Prostate gland (tissue), 2 donors: ENCODE measurements at regions not wholly inside any gene's neighbourhood (a gene's known extent, or its start where the extent isn't known, plus 50 kb on each side); places are given as distances from the start of the nearest gene placed in this dataset.
"Not testable (repeated sequence)": the region's sequence is repeated elsewhere in the genome, so short reads cannot be mapped to it uniquely, and the experiment has no call there.

Source experiments
- DNase-seq: peaks from one replicate; pipeline ENCODE4 v3.0.0-alpha.2; 2019; ENCODE audit warnings: low spot score
- H3K27ac ChIP-seq, 2 donors: fragments of 200-600 bp; sonication (generic); 2 replicates each; pipeline ENCODE4 v1.5.1; 2017 to 2019
- H3K27me3 ChIP-seq: fragments of 200-600 bp; sonication (generic); replicated peaks from 2 replicates; pipeline ENCODE4 v1.5.1; 2019; ENCODE audit not compliant: insufficient read depth
- H3K36me3 ChIP-seq, 2 donors: fragments of 200-600 bp; sonication (generic); 1 replicate in 1 of 2; 2 replicates in 1 of 2; pipeline versions ENCODE4 v1.5.1 to v1.8.1; 2017 to 2019
- H3K4me1 ChIP-seq: fragments of 200-600 bp; sonication (generic); replicated peaks from 2 replicates; pipeline ENCODE4 v1.5.1; 2019
- H3K4me3 ChIP-seq, 2 donors: fragments of 200-600 bp; sonication (generic); 2 replicates each; pipeline ENCODE4 v1.5.1; 2017 to 2019
- H3K9me3 ChIP-seq: fragments of 200-600 bp; sonication (generic); 2 replicates; pipeline ENCODE4 v1.5.1; 2017
- POLR2A ChIP-seq: fragments of 450-650 bp; IDR thresholded peaks from one replicate; pipeline ENCODE4 v1.6.1; 2016; ENCODE audit warnings: antibody characterized with exemption, mild to moderate bottlenecking
- POLR2AphosphoS5 ChIP-seq: sonication (generic); formaldehyde crosslinking; IDR thresholded peaks from one replicate; pipeline ENCODE4 v1.6.1; 2017; ENCODE audit warnings: antibody characterized with exemption
- WGBS: methylation state at CpG from one replicate; pipeline ENCODE4 v1.1.5; 2018; 5-methylcytosine and 5-hydroxymethylcytosine counted together
- intact Hi-C: fragments of 100-400 bp; cut with DNase I; formaldehyde crosslinking; loops from one replicate; pipeline ENCODE4 v1.14.2; 2022
- TF ChIP-seq, protein P1 (sequence below), 4 experiments: fragments of 200-600 bp in 2 of 4; fragments of 450-650 bp in 2 of 4; sonication (generic) in 2 of 4; IDR thresholded peaks; 1 replicate in 3 of 4; 2 replicates in 1 of 4; pipeline ENCODE4 v1.5.1; 2016 to 2019; ENCODE audit warnings: antibody characterized with exemption in 4 of 4, mild to moderate bottlenecking in 2 of 4, moderate library complexity in 2 of 4

- Histone ChIP-seq H3K27me3 (no peaks in the 10 kb centered on the region), H3K27ac (no peak overlapping the region), H3K9me3 (no peaks in the 10 kb centered on the region), H3K36me3 (no peaks in the 10 kb centered on the region), H3K4me3 (no peak overlapping the region), H3K4me1 (no peaks in the 10 kb centered on the region)
- WGBS = 73% methylated on average over 3 of the region's 3 CpGs
- intact Hi-C loops = no loop called here
- TF ChIP-seq POLR2A (no peak), POLR2AphosphoS5 (no peak)
- TF ChIP-seq, protein P1, sequence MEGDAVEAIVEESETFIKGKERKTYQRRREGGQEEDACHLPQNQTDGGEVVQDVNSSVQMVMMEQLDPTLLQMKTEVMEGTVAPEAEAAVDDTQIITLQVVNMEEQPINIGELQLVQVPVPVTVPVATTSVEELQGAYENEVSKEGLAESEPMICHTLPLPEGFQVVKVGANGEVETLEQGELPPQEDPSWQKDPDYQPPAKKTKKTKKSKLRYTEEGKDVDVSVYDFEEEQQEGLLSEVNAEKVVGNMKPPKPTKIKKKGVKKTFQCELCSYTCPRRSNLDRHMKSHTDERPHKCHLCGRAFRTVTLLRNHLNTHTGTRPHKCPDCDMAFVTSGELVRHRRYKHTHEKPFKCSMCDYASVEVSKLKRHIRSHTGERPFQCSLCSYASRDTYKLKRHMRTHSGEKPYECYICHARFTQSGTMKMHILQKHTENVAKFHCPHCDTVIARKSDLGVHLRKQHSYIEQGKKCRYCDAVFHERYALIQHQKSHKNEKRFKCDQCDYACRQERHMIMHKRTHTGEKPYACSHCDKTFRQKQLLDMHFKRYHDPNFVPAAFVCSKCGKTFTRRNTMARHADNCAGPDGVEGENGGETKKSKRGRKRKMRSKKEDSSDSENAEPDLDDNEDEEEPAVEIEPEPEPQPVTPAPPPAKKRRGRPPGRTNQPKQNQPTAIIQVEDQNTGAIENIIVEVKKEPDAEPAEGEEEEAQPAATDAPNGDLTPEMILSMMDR (IDR thresholded peaks at IDR 0.05) = no peak
- no peak for DNase-seq
Measured at GRCh38 chr19:13689085-13689484, 75.2 kb upstream of the MRI1 start.

DNA sequence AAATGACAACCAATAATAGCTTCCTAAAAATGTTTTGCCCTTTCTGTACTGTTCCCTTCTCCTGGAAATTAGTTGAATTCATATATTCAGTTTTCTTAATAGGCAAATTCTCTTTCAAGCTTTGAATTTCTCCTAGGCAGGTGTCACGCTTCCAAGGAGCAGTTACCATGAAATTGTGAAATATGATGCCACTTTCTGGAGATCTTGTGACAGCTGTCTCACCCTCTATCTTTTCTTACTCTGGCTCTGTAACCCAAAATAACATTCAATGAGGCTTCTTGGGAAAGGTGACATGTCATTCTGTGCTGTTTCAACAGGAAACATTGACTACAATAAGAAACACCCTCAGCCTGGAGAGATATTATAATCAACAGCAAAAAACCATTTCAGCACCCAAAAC lies 80.3 kb upstream of the MRI1 start:
- WGBS = 44% methylated on average over 1 of the region's 1 CpG

DNA sequence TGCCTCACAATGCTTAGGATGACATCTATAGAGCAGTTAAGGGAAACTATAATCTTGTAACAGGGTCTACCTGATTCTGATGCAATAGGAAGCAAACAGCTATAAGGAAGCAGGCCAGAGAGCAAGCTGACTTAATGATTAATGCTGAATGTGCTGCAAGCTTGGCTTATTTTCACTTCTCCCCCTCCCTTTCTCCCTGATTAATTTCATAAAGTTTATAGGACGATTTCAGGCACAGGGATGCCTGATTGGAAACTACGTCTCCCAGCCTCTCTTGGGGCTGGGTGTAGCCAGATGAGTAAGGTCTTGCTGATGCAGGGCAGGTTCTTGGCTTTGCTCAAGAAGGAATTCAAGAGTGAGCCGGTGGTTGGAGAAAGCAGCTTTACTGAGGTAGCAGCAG lies 82.8 kb upstream of the MRI1 start:
- Histone ChIP-seq H3K27ac (no peak overlapping the region), H3K4me3 (no peak overlapping the region), H3K9me3 (no peaks in the 10 kb centered on the region), H3K36me3 (no peaks in the 10 kb centered on the region), H3K4me1 (no peaks in the 10 kb centered on the region), H3K27me3 (no peaks in the 10 kb centered on the region)
- intact Hi-C loops = no loop called here
- 62% methylated on average over 3 of the region's 3 CpGs for WGBS
- no peak for DNase-seq
- TF ChIP-seq POLR2AphosphoS5 (no peak), POLR2A (no peak)
- TF ChIP-seq, protein P1 (IDR thresholded peaks at IDR 0.05) = no peak

More for the DNA sequence above, 80.3 kb upstream of the MRI1 start:
- TF ChIP-seq, protein P1 (IDR thresholded peaks at IDR 0.05) = no peak
- TF ChIP-seq POLR2AphosphoS5 (no peak), POLR2A (no peak)
- H3K36me3 ChIP-seq = no peaks in the 10 kb centered on the region
- no peak for DNase-seq
- no peak overlapping the region for H3K27ac ChIP-seq
- no peaks in the 10 kb centered on the region for H3K4me1 ChIP-seq
- H3K9me3 ChIP-seq = no peaks in the 10 kb centered on the region
- no peaks in the 10 kb centered on the region for H3K27me3 ChIP-seq
- intact Hi-C loops = no loop called here
- H3K4me3 ChIP-seq = no peak overlapping the region

DNA sequence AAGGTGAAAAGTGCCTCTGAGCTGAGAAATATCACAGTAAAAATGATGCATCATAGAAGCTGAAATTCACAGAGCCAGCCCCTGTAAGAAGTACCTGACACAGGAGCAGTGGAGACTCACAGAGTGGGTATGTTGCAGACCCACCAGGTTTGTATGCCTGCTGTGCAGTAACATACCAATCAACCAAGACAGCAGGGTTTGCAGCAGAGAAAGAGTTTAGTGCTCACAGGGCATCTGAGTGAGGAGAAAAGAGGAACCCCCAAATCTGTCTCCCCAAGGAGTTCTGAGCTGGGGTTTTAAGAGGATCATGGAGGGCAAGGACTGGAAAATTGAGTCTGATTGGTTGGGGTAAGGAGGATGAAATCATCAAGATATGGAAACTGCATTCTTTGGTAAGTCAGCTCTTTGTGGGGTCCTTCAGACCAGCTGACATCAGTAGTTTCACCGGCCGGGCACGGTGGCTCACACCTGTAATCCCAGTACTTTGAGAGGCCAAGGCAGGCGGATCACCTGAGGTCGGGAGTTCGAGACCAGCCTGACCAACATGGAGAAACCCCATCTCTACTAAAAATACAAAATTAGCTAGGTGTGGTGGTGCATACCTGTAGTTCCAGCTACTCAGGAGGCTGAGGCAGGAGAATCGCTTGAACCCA lies 83.5 kb upstream of the MRI1 start:
- H3K4me1 ChIP-seq, H3K27ac ChIP-seq, intact Hi-C loops, H3K4me3 ChIP-seq, DNase-seq, H3K27me3 ChIP-seq, H3K9me3 ChIP-seq, H3K36me3 ChIP-seq: not testable (repeated sequence)
- 92% methylated on average over 7 of the region's 7 CpGs for WGBS

DNA sequence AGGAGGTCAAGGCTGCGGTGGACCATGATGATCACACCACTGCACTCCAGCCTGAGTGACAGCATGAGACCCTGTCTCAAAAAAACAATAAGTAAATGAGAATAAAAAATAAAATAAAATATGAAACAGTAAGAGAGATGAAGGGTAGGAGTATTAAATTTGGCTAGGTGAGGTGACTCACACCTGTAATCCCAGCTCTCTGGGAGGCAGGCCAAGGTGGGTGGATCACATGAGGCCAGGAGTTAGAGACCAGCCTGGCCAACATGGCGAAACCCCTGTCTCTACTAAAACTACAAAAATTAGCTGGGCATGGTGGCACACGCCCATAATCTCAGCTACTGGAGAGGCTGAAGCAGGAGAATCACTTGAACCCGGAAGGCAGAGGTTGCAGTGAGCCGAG lies 87.4 kb upstream of the MRI1 start:
- DNase-seq, H3K4me1 ChIP-seq, intact Hi-C loops, H3K36me3 ChIP-seq, H3K4me3 ChIP-seq, H3K9me3 ChIP-seq, H3K27ac ChIP-seq, H3K27me3 ChIP-seq: not testable (repeated sequence)
- WGBS = 83% methylated on average over 5 of the region's 5 CpGs

GRCh38 chr19:13672480-13673175 lies 91.7 kb upstream of the MRI1 start:
- H3K27ac ChIP-seq, H3K9me3 ChIP-seq, DNase-seq, H3K27me3 ChIP-seq, H3K36me3 ChIP-seq, H3K4me3 ChIP-seq, H3K4me1 ChIP-seq, intact Hi-C loops: not testable (repeated sequence)
- 97% methylated on average over 7 of the region's 7 CpGs for WGBS
